ENCODE measurements at regions not wholly inside any gene's neighbourhood (a gene's known extent, or its start where the extent isn't known, plus 50 kb on each side); places are given as distances from the start of the nearest gene placed in this dataset.
"Not testable (repeated sequence)": the region's sequence is repeated elsewhere in the genome, so short reads cannot be mapped to it uniquely, and the experiment has no call there.

DNA sequence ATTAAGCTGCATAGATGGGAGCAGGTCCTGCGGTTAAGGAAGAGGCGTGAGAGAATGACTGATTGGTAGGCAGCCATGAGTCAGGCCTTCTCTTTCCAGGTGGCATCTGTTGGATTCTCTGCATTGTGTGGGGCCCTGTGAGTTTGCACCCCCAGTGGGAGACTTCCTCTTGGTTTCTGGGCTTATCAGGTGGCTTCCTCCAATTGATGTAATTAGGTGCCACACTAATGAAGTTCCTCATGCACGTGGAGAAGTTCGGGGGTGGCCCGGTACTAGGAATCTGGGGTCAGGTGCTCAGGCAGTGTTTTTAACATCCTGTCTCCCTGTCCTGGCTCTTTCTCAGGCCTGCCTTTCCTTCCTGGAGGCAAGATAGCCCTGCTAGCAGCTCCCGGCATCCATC lies 765.1 kb upstream of the TMEM132C start:
- Histone ChIP-seq H3K9me3 (no peaks in the 10 kb centered on the region), H3K27ac (no peak overlapping the region), H3K36me3 (no peaks in the 10 kb centered on the region), H3K4me3 (no peak overlapping the region), H3K27me3 (replicated peaks; ENCODE audit: insufficient read depth) (no peaks in the 10 kb centered on the region), H3K4me1 (ENCODE audit: control insufficient read depth in 1 of 2, low read depth in 2 of 2) (no peaks in the 10 kb centered on the region)
- TF ChIP-seq, protein P1, sequence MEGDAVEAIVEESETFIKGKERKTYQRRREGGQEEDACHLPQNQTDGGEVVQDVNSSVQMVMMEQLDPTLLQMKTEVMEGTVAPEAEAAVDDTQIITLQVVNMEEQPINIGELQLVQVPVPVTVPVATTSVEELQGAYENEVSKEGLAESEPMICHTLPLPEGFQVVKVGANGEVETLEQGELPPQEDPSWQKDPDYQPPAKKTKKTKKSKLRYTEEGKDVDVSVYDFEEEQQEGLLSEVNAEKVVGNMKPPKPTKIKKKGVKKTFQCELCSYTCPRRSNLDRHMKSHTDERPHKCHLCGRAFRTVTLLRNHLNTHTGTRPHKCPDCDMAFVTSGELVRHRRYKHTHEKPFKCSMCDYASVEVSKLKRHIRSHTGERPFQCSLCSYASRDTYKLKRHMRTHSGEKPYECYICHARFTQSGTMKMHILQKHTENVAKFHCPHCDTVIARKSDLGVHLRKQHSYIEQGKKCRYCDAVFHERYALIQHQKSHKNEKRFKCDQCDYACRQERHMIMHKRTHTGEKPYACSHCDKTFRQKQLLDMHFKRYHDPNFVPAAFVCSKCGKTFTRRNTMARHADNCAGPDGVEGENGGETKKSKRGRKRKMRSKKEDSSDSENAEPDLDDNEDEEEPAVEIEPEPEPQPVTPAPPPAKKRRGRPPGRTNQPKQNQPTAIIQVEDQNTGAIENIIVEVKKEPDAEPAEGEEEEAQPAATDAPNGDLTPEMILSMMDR (IDR thresholded peaks at IDR 0.05), result no peak
- DNase-seq (ENCODE audit: low spot score) (no peak), ATAC-seq (ENCODE audit: insufficient number of reproducible peaks, low FRiP score, low read depth) (no peak)

DNA sequence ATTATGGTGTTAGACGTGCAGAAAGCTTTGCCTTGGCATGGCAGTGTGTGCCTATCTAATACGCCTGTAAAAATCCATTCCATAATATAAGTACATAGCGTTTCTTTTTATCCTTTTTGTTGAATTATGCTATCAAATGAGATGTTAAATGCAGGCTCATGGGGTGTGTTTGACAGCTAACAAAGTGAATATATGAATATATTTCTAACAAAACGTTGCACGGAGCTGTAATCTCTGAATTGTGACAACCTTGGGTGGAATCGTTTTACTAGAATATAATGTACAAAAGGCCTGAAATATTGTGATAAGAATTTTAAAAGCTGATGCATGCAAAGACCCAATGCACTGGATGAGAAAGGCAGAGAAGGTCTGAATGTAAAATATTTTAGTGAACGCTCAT lies 763.7 kb upstream of the TMEM132C start:
- no peak overlapping the region for H3K4me3 ChIP-seq
- H3K27me3 ChIP-seq (replicated peaks; ENCODE audit: insufficient read depth), result no peaks in the 10 kb centered on the region
- ATAC-seq (ENCODE audit: insufficient number of reproducible peaks, low FRiP score, low read depth) (no peak), DNase-seq (ENCODE audit: low spot score) (no peak)
- H3K36me3 ChIP-seq, result no peaks in the 10 kb centered on the region
- no peaks in the 10 kb centered on the region for H3K9me3 ChIP-seq
- no peak overlapping the region for H3K27ac ChIP-seq
- TF ChIP-seq, protein P1 (IDR thresholded peaks at IDR 0.05), result no peak
- H3K4me1 ChIP-seq (ENCODE audit: control insufficient read depth in 1 of 2, low read depth in 2 of 2), result no peaks in the 10 kb centered on the region

DNA sequence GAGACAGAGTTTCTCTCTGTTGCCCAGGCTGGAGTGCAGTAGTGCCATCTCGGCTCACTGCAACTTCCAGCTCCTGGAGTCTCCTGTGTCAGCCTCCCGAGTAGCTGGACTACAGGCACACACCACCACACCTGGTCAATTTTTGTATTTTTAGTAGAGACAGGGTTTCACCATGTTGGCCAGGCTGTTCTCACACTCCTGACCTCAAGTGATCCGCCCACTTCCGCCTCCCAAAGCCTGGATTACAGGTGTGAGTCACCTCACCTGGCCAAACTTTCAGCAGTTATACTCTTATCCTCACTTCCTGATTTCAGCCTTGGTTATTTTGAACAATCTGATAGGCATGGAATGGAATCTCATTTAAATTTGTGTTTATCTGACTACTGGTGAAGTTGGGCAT lies 763.0 kb upstream of the TMEM132C start:
- H3K36me3 ChIP-seq; H3K27me3 ChIP-seq (replicated peaks; ENCODE audit: insufficient read depth); H3K4me1 ChIP-seq (ENCODE audit: control insufficient read depth in 1 of 2, low read depth in 2 of 2); H3K4me3 ChIP-seq; H3K27ac ChIP-seq; DNase-seq (ENCODE audit: low spot score); H3K9me3 ChIP-seq; ATAC-seq (ENCODE audit: insufficient number of reproducible peaks, low FRiP score, low read depth): not testable (repeated sequence)

DNA sequence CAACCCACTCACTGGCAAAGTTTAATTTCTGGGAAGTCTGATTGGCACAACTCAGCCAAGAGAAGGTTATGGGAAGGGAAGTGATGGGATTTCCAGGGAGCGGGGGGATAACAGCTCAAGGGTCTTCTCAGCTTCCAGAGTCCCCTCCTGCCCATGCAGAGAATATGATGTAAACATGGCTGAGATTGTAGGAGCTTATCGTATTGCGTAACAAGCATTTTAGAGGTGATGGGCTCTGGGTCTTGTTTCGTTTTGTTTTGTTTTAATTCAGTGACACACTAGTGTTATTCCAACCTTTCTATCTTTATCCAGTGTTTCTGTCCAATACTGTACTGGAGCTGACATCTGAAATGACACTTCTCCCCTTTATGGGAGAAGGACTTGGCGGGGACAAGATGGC lies 762.1 kb upstream of the TMEM132C start:
- DNase-seq (ENCODE audit: low spot score) (no peak), ATAC-seq (ENCODE audit: insufficient number of reproducible peaks, low FRiP score, low read depth) (no peak)
- Histone ChIP-seq H3K27me3 (replicated peaks; ENCODE audit: insufficient read depth) (no peaks in the 10 kb centered on the region), H3K4me1 (ENCODE audit: control insufficient read depth in 1 of 2, low read depth in 2 of 2) (no peaks in the 10 kb centered on the region), H3K27ac (no peak overlapping the region), H3K36me3 (no peaks in the 10 kb centered on the region), H3K9me3 (no peaks in the 10 kb centered on the region), H3K4me3 (no peak overlapping the region)
- TF ChIP-seq, protein P1 (IDR thresholded peaks at IDR 0.05), result no peak

DNA sequence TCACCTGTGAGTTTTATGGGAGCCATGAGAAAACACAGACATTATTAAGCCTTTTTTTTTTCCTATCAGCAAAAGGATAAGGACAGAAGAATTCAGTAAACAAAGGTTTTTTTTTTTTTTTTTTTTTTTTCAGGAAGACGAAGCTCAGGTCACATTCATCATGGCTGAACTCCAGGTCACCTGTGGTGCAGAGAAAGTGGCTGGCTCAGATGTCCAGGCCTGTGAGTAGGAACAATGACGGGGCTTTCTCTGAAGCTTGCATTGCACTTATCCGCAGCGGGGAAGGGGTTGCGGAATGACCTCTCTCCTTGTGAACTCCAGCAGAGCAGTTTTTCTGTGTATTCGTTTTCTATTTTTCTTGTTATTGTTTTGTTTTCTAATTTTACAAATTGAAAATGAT lies 759.6 kb upstream of the TMEM132C start:
- Histone ChIP-seq H3K36me3 (no peaks in the 10 kb centered on the region), H3K9me3 (no peaks in the 10 kb centered on the region), H3K4me1 (ENCODE audit: control insufficient read depth in 1 of 2, low read depth in 2 of 2) (no peaks in the 10 kb centered on the region), H3K27me3 (replicated peaks; ENCODE audit: insufficient read depth) (no peaks in the 10 kb centered on the region), H3K4me3 (no peak overlapping the region), H3K27ac (no peak overlapping the region)
- ATAC-seq (ENCODE audit: insufficient number of reproducible peaks, low FRiP score, low read depth) (no peak), DNase-seq (ENCODE audit: low spot score) (no peak)
- TF ChIP-seq, protein P1 (IDR thresholded peaks at IDR 0.05), result no peak

DNA sequence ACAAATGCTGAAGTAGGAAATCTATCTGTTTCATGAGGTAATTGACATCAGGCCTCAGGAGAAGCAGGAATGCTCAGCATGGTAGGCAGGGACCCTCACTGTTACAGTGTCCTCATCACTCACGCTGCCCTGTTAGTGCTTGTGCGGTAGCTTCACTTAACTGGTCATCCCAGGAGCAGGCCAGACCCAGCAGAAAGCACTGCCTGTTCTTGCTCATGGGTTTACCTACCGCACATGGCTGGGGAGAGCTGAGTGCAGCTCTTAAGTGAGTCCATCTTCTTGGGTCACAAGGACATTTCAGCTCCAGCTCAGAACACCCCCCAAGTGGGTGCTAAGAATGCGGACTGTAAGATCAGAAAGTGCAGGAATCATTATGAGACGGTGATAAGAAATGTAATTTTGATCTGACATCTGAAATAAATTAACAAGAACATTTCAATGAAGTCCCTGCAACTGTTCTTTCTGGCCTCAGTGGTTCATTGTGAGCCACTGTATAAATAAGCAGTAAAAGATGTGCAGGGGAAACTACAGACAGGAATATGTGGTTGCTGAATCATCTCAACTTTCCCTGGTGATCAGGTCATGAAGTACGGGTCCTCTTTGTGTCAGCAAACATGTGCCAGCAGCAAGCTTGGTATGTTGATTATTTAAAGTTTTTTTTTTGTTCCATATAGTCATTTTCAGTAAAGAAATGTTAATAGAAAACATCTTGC lies 757.7 kb upstream of the TMEM132C start:
- TF ChIP-seq, protein P1 (IDR thresholded peaks at IDR 0.05), result no peak
- ATAC-seq (ENCODE audit: insufficient number of reproducible peaks, low FRiP score, low read depth), result no peak

More for the DNA sequence above, 757.7 kb upstream of the TMEM132C start:
- no peaks in the 10 kb centered on the region for H3K27me3 ChIP-seq (replicated peaks; ENCODE audit: insufficient read depth)
- no peak overlapping the region for H3K27ac ChIP-seq
- no peaks in the 10 kb centered on the region for H3K9me3 ChIP-seq
- H3K4me3 ChIP-seq, result no peak overlapping the region
- H3K4me1 ChIP-seq (ENCODE audit: control insufficient read depth in 1 of 2, low read depth in 2 of 2), result no peaks in the 10 kb centered on the region
- no peaks in the 10 kb centered on the region for H3K36me3 ChIP-seq
- no peak for DNase-seq (ENCODE audit: low spot score)
